ENCODE measurements at regions not wholly inside any gene's neighbourhood (a gene's known extent, or its start where the extent isn't known, plus 50 kb on each side); places are given as distances from the start of the nearest gene placed in this dataset.

- TF ChIP-seq POLR2A (IDR thresholded peaks at IDR 0.05; ENCODE audit: low read depth, low read length) (no peak), POLR2AphosphoS5 (IDR thresholded peaks at IDR 0.05; ENCODE audit: low read depth, low read length) (no peak)
These were observed 82.8 kb downstream of the TNFAIP2 start for GRCh38 chr14:103206023-103206481.
